Choroid plexus epithelial cell (primary cell): ENCODE measurements at regions not wholly inside any gene's neighbourhood (a gene's known extent, or its start where the extent isn't known, plus 50 kb on each side); places are given as distances from the start of the nearest gene placed in this dataset.

Source experiments
- DNase-seq: peaks from one replicate; pipeline ENCODE4 v3.0.0-alpha.2; 2010; ENCODE audit warnings: low read depth
- H3K4me3 ChIP-seq: 2 replicates; pipeline ENCODE4 v1.5.1; 2011; ENCODE audit warnings: low read depth, mild to moderate bottlenecking, control low read depth, low read length, moderate library complexity
- CTCF ChIP-seq: conservative IDR thresholded peaks from 2 replicates; pipeline ENCODE4 v1.5.1; 2011; ENCODE audit warnings: low read depth, mild to moderate bottlenecking, control low read depth, inconsistent platforms, low read length, moderate library complexity

- no peak overlapping the region for H3K4me3 ChIP-seq
- DNase-seq, result no peak
- no peak for TF ChIP-seq CTCF
These were observed 186.1 kb upstream of the PRSS16 start for GRCh38 chr6:27061235-27061993.

GRCh38 chr6:27062755-27063154, 184.7 kb upstream of the PRSS16 start:
- DNase-seq, result no peak
- no peak overlapping the region for H3K4me3 ChIP-seq
- no peak for TF ChIP-seq CTCF

- H3K4me3 ChIP-seq, result no peak overlapping the region
- no peak for DNase-seq
- TF ChIP-seq CTCF, result no peak
These were observed 182.3 kb upstream of the PRSS16 start for GRCh38 chr6:27065183-27065582.

GRCh38 chr6:27066381-27066780, 181.1 kb upstream of the PRSS16 start:
- TF ChIP-seq CTCF, result no peak
- DNase-seq, result no peak
- H3K4me3 ChIP-seq, result no peak overlapping the region

- no peak for DNase-seq
- no peak overlapping the region for H3K4me3 ChIP-seq
- TF ChIP-seq CTCF, result no peak
These were observed 180.7 kb upstream of the PRSS16 start for GRCh38 chr6:27066802-27067201.

- TF ChIP-seq CTCF, result no peak
- H3K4me3 ChIP-seq, result no peak overlapping the region
- no peak for DNase-seq
These were observed 174.1 kb upstream of the PRSS16 start for GRCh38 chr6:27073441-27073840.

- no peak for TF ChIP-seq CTCF
- H3K4me3 ChIP-seq, result no peak overlapping the region
- no peak for DNase-seq
These were observed 171.4 kb upstream of the PRSS16 start for GRCh38 chr6:27076116-27076515.
